Activated T-cell treated with anti-CD3 and anti-CD28 coated beads for 48 hours (primary cell): ENCODE measurements at regions not wholly inside any gene's neighbourhood (a gene's known extent, or its start where the extent isn't known, plus 50 kb on each side); places are given as distances from the start of the nearest gene placed in this dataset.
"Not testable (repeated sequence)": the region's sequence is repeated elsewhere in the genome, so short reads cannot be mapped to it uniquely, and the experiment has no call there.

ENCODE experiments used
- DNase-seq: peaks from one replicate; pipeline ENCODE4 v3.0.0-alpha.2; 2020; ENCODE audit warnings: low read depth

GRCh38 chr22:11253000-11253511 is 4274.9 kb upstream of the OR11H1 start:
- no peak for DNase-seq

- not testable (repeated sequence) for DNase-seq
Measured at GRCh38 chr22:11270981-11271380, 4257.0 kb upstream of the OR11H1 start.

GRCh38 chr22:11285116-11285838 is 4242.7 kb upstream of the OR11H1 start:
- DNase-seq: peak; percentile 31

DNA sequence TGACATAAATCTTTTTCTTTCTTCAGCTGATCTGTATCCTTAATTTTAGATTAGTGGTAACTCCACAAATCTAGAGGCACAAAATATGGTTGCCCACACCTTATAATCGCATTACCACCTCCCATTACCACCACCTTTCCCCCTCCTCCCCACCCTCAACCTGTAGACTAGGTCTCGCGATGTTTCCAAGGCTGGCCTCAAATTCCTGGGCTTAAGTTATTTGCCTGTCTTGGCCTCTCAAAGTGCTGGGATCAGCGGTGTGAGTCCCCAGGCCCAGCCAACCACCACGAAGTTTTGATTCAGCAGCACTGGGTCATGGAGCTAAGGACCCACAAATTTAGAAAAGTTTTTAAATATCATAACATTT is 4242.2 kb upstream of the OR11H1 start:
- not testable (repeated sequence) for DNase-seq

DNA sequence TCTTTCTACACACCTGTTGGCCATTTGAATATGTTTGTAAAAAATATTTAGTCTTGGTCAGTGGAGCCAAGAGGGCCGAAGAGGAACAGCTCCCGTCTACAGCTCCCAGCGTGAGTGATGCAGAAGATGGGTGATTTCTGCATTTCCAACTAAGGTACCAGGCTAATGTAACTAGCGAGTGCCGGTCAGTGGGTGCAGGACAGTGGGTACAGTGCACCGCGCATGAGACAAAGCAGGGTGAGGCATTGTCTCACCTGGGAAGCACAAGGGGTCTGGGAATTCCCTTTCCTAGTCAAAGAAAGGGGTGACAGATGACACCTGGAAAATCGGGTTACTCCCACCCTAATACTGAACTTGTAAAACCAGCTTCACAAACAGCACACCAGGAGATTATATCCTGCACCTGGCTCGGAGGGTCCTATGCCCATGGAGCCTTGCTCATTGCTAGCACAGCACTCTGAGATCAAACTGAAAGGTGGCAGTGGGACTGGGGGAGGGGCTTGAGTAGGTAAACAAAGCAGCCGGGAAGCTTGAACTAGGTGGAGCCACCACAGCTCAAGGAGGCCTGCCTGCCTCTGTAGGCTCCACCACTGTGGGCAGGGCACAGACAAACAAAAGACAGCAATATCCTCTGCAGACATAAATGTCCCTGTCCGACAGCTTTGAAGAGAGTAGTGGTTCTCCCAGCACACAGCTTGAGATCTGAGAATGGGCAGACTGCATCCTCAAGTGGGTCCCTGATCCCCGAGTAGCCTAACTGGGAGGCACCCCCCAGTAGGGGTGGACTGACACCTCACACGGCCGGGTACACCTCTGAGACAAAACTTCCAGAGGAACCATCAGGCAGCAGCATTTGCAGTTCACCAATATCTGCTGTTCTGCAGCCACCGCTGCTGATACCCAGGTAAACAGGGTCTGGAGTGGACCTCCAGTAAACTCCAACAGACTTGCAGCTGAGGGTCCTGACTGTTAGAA is 4239.5 kb upstream of the OR11H1 start:
- not testable (repeated sequence) for DNase-seq

DNA sequence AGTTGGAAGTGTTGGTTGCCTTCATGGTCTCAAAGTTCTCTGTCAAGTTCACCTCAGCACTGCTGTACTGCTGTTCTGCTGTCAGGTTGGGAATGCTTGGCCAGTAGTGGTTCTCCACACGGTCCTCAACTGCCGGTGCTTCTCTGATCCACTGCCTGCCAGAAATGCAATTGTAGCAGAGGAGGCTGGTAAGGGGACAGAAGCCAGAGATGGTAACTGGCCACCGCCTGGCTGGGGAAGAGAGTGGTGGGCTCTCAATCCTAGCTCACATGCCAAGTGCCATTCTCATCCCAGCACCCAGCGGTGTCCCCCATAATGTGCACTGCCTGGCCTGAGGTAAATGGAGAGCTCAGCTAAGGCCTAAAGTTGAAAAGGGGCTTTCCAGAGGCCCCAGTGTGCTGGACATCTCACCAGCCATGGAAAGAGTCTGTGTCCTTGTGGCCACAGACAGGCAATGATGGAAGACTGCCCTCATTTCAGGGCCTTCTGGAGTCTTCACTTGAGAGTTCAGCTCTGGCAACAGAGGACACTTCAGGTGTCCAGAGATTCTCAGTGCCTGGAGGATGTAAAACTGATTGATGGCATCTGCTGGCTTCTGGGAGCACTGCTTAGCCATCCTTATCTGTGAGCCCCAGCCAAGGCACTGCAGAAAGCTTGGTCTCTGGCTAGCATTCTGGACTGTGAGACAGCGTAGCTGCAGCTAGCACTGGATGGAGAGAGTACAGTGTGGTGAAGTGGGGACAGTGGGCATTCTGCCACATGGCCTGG is 4229.7 kb upstream of the OR11H1 start:
- DNase-seq: not testable (repeated sequence)

GRCh38 chr22:11302427-11302826 is 4225.6 kb upstream of the OR11H1 start:
- not testable (repeated sequence) for DNase-seq

GRCh38 chr22:11302904-11303303 is 4225.1 kb upstream of the OR11H1 start:
- not testable (repeated sequence) for DNase-seq

GRCh38 chr22:11305179-11305578 is 4222.8 kb upstream of the OR11H1 start:
- not testable (repeated sequence) for DNase-seq

- not testable (repeated sequence) for DNase-seq
Measured at GRCh38 chr22:11306933-11307518, 4221.0 kb upstream of the OR11H1 start.

DNA sequence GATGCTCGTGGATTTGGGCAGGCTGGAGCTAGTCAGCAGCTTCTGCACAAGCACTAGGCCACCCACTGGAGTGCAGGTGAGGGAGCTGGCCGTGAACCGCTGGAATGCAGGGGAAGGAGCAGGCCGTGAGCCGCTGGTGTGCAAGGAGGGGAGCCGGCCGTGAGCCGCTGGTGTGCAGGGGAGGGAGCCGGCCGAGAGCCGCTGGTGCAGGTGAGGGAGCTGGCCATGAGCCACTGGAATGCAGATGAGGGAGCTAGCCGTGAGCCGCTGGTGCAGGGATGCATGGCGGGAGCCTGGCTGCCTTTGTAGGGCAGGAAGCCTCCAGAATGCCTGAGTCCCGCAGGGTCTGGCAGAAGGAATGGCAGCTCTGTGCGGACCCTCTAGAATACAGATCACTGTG is 4220.0 kb upstream of the OR11H1 start:
- no peak for DNase-seq

DNA sequence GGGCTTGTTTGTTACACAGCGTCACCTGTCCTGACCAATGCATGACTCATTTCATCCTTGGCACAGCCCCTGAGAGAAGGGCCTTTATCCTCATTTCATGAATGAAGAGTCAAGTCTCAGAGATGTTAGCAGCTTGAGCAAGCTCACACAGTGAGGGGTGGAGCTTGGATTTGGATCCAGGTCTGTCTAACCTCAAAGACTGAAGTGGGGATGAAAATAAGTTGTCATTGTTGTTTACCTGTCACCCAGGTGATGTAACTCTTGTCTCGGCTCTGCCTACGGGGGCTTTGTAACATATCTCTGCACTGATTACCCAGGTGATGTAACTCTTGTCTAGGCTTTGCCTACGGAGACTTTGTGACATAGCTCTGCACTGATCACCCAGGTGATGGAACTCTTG is 4218.2 kb upstream of the OR11H1 start:
- not testable (repeated sequence) for DNase-seq

DNA sequence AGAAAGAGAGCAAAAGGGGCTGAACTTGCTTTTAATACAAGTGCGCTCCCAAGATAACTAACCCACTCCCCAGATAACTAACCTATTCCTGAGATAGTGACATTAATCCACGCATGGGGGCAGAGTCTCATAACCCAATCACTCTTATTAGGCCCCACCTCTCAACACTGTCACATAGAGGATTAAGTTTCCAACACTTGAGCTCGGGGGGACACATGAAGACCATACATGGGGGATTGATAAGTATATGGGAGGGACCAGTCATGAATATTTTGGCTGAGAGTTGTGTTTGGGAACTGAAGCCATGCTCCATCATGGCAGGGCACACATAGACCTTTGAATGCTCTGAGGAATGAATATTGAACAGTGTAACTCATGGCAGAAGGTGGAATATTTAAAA is 4217.3 kb upstream of the OR11H1 start:
- DNase-seq: not testable (repeated sequence)

DNA sequence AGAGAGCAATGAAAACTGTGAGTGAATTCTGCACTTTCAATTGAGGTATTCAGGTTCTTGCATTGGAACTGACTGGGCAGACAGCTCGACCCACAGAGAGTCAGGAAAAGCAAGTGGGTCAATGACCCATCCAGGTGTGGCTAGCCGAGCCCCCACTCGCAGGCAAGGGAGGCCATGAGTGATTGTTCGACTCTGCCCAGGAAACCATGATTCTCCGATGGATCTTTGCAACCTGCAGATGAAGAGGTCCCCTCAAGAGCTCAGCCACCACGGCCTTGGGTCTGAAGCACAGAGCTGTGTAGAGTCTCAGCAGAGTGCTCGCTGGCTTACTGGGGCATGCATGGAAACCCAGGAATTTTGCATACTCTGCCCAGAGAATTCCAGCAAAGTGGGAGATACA is 4215.4 kb upstream of the OR11H1 start:
- DNase-seq: not testable (repeated sequence)

DNA sequence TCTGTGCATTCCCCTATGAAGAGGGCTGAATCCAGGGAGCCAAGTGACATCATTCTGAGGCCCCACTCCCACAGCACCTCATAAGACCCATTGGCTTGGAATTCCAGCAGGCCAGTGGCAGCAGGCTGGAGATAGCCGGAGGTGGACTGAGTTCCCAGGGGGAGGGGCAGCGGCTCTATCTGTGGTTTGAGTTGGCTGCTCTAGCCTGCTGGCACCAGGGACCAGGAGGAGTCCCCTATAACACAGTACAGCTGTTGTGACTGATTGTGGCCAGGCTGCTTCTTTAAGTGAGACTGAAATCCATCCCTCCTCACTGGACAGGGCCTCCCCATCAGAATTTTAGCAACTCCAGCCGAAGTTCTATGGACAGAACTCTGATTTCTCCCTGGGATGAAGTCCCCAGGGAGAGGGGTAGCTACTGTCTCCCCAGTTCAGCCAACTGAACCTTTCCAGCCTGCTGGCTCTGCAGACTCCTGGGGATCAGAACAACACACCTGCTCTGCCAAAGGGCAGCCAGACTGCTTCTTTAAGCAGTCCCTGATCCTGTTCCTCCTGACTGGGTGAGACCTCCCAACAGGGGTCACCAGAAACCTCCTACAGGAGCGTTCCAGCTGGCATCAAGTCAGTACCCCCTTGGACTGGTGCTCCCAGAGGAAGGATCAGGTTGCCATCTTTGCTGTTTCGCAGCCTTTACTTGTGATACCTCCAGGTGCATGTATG is 4214.8 kb upstream of the OR11H1 start:
- DNase-seq: not testable (repeated sequence)

DNA sequence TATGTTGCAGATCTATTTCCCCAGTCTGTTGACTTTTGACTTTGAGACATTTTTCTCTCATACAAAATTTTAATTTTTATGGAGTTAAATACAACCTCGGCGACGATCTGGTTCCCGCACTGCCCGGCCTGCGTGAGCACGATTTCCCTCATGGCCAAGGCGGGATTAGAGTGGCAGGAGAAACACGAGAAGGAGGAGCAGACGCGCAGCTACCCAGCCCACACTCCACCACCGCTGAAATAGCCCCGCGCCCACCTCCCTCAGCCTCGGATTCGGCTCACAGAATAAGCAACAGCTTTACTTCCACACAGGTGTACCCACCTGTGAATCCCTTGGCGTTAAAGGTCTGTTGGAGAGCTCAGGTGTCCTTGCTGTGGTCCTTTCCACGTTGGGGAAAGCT is 4209.4 kb upstream of the OR11H1 start:
- not testable (repeated sequence) for DNase-seq

DNA sequence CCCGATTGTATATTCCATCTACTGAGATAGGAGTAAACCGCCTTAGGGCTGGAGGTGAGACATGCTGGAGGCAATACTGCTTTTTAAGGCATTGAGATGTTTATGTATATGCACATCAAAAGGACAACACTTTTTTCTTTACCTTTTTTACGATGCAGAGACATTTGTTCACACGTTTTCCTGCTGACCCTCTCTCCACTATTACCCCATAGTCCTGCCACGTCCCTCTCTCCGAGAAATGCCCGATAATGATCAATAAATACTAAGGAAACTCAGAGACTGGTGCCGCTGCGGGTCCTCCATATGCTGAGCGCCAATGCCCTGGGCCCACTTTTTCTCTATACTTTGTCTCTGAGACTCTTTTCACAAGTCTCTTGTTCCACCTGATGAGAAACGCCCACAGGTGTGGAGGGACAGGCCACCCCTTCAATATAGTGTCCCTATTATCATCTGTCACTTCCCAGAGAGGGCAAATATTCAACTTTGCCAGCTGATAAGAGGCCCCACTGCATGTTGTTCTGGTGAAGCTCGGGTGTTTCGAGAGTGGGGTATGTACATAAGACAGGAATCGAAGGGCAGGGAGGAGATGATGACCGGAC is 4203.5 kb upstream of the OR11H1 start:
- DNase-seq: not testable (repeated sequence)

DNA sequence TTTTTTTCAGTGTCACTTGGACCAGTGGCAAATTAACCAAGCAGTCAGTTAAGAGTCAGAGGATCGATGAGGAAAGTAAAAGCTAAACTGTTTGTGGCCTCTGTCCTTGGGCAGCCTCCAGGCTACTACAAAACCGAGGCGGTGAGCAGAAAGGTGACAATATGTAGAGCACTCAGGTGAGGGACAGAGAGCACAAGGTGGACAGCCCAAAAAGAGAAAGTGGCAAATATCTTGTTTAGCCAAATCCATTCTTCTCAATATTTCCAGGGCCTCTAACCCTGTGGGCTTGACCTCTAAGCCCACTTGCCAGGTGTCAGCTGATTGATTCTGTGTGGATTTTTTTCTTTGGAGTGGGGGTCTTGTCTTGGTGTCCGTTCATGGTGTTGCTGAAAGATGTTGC is 4202.2 kb upstream of the OR11H1 start:
- DNase-seq: no peak

- DNase-seq: not testable (repeated sequence)
Measured at GRCh38 chr22:11341387-11342068, 4186.5 kb upstream of the OR11H1 start.

GRCh38 chr22:11351181-11351580 is 4176.8 kb upstream of the OR11H1 start:
- DNase-seq: not testable (repeated sequence)
